HK-2 (cell line): ENCODE measurements at regions not wholly inside any gene's neighbourhood (a gene's known extent, or its start where the extent isn't known, plus 50 kb on each side); places are given as distances from the start of the nearest gene placed in this dataset.
"Not testable (repeated sequence)": the region's sequence is repeated elsewhere in the genome, so short reads cannot be mapped to it uniquely, and the experiment has no call there.

Source experiments
- DNase-seq: peaks from one replicate; pipeline ENCODE4 v3.0.0-alpha.2; 2018; ENCODE audit not compliant: unreplicated experiment

GRCh38 chr3:82618594-82618993 lies 857.1 kb upstream of the GBE1 start:
- no peak for DNase-seq

GRCh38 chr3:82610236-82610635 lies 848.8 kb upstream of the GBE1 start:
- DNase-seq: no peak

DNA sequence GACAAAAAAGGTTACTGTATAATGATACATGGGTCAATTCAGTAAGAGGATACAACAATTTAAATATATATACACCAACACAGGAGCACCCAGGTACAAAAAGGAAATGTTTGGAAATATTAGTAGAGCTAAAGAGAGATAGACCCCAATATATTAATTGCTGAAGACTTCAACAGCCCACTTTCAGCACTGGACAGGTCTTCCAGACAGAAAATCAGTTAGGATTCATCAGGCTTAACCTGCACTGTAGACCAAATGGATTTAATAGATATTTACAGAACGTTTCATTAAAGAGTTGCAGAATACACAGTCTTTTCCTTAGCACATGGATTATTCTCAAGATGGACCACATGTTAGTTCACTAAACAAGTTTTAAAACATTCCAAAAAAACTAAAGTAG lies 845.9 kb upstream of the GBE1 start:
- no peak for DNase-seq

DNA sequence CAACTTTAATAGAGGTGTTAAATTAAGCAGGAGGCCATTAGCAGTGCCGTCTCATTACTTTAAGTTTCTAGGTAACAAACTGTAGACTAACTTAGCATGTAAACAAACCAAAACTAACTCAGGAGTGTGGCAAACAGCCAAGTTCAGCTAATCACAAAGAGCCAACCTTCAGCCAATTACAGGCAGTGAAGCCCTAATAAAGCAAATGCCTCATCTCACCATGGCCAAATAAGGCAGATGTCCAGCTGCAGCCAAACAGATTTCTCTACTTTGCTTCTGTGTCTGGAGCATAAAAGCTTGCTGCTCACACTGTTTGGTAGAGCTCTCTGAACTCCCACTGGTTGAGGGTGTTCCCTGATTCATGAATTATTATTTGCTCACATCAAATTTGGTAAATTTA lies 835.4 kb upstream of the GBE1 start:
- no peak for DNase-seq

DNA sequence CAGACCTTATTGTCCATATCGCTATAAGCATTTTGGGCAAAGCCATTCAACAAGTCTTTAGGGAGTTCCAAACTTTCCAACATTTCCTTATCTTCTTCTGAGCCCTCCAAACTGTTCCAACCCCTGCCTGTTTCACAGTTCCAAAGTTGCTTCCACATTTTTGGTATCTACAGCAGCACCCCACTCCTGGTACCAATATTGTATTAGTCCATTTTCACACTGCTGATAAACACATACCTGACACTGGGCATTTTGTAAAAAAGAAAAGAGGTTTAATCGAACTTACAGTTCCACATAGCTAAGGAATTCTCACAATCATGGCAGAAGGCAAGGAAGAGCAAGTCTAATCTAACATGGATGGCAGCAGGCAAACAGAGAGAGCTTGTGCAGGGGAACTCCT lies 834.1 kb upstream of the GBE1 start:
- no peak for DNase-seq

GRCh38 chr3:82587174-82587573 lies 825.7 kb upstream of the GBE1 start:
- no peak for DNase-seq

GRCh38 chr3:82586414-82586813 lies 825.0 kb upstream of the GBE1 start:
- no peak for DNase-seq

DNA sequence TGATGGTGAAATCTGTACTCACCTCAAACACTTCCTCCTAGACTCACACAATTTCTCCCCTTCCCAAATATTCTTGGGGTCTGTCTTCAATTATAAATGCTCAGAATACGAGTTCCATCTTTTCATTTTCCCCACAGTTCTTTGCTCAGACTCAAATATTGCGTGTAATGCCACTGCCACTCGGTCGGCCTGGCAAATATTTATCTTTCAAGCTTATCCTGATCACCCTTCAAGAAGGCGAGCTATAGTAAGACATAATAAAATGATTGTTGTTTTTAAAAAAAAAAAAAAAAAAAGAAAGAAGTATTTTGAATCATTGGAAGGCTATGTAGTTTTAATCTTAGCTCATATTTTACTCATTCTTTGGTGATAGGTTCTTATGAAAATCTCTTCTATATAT lies 824.6 kb upstream of the GBE1 start:
- not testable (repeated sequence) for DNase-seq

DNA sequence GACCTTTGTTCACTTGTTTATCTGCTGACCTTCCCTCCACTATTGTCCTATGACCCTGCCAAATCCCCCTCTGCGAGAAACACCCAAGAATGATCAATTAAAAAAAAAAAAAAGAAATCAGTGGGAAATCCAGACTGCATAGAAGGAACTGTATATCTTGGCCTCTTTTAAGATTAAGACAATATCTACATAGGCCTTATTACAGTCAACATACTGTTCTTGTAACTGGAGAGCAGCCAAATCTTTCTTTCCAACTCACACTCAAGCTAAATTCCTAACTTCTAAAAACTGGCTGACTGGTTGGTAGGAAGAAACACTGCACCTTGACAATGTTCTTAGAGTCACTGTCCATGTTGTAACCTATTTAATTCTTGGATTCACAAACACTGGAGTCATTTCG lies 824.1 kb upstream of the GBE1 start:
- DNase-seq: not testable (repeated sequence)

GRCh38 chr3:82584861-82585260 lies 823.4 kb upstream of the GBE1 start:
- DNase-seq: not testable (repeated sequence)

GRCh38 chr3:82584415-82584814 lies 823.0 kb upstream of the GBE1 start:
- DNase-seq: not testable (repeated sequence)

GRCh38 chr3:82581350-82581749 lies 819.9 kb upstream of the GBE1 start:
- no peak for DNase-seq

- no peak for DNase-seq
Observed at GRCh38 chr3:82572721-82573120, 811.3 kb upstream of the GBE1 start.

DNA sequence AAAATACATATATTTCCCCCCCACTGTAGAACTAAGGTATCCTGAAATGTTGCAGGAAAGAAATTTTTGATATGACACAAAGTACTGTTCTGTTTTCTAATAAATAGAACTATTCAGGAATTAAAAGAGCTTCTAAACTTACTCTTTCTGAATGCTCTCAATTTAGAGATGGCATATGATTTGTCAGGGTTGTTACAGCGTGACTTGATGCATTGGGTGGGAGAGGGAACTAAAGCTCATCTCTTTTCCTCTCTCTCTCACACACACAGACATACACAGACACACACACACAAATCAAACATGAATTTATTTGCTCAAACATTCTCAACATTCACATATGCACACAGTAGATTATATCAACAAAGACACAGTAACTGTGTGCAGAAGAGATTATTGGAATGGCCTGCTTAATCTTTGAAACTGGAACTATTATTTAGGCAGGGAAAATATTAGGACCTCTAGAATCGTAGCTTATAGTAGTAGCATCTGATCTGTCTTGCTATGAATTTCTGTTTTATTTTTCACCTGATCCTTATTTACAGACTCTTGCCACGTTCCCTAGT lies 807.4 kb upstream of the GBE1 start:
- DNase-seq: no peak

DNA sequence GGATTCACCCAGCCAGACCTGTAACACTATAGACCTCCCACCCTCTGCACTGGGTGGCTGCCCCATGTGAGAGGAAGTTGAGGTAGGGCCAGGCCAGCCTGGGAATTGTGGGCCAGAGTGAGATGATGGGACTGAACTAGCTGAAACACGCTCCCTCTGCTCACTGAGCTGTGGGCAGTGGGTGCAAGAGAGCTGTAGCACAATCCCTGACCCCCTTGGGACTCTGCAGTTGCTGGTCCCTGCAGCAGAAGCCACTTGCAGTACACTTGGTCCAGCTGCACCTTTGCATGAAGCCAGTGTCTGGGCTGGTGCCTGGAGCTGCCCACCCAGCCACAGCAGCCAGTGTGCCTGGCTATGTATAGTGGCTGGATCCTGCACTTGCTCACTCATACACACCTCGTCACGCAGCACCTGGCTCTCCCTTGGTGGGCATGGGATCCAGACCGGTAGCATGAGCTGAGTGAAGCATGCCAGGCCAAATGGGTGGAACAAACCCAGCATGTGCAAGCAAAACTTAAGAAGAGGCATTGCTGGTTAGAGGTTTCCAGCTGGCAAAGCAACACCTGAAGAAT lies 805.7 kb upstream of the GBE1 start:
- DNase-seq: no peak

DNA sequence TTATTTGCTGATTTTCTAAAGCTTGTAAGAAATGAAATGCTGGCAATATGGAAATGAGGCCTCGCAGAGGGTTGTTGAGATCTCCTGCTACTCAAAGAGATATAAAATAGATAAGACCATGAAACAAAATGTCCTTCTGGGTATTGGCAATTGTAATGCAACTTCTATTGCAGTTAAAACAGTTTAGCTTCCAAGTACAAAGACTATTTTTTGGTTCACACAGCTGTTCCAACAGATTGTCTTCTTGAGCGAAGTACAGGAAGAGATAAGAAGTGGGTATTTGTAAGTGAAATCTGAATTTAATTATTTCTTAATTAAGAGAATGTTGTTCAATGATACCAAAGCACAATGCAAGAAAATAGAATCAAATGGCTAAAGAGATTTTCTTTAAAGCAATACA lies 801.5 kb upstream of the GBE1 start:
- no peak for DNase-seq

DNA sequence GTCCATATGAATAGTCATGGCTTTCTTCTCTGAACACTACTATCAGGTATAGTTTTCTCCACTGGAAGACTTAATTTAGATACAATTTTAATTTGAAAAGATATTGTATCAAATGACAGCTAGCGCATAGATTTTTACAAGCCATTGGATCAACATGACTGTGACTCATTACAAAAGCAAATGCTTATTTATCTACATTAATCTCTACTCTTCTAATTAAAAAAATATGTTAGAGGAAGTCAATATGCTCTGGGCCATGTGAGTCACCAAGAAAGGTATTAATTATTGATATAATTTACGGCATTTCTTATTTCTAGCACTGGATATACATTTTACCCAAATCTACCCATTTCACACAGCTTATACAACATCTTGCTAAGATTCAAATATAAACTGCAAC lies 800.3 kb upstream of the GBE1 start:
- no peak for DNase-seq

- DNase-seq: no peak
Observed at GRCh38 chr3:82558081-82558480, 796.6 kb upstream of the GBE1 start.

- DNase-seq: no peak
Observed at GRCh38 chr3:82556113-82556512, 794.7 kb upstream of the GBE1 start.

- not testable (repeated sequence) for DNase-seq
Observed at GRCh38 chr3:82542556-82542955, 781.1 kb upstream of the GBE1 start.

- DNase-seq: no peak
Observed at GRCh38 chr3:82521657-82522056, 760.2 kb upstream of the GBE1 start.

DNA sequence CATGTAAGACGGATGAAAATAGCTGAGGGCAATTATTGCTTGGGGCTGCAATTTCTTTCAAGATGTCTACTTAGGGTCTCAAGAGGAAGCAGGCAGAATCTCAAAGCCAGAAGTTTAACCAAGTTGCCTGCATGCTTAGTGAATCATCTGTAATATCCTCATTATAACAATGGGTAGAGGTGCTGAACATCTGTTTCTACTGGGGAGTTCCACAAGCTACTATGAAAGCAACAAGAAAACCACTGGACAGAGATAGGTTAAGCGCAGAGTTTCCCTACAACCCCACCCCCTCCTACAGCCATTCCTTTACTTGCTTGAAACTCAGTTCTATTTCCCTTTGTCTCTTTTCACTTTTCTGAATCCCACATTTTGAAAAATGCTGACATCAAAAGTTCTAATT lies 759.4 kb upstream of the GBE1 start:
- no peak for DNase-seq

DNA sequence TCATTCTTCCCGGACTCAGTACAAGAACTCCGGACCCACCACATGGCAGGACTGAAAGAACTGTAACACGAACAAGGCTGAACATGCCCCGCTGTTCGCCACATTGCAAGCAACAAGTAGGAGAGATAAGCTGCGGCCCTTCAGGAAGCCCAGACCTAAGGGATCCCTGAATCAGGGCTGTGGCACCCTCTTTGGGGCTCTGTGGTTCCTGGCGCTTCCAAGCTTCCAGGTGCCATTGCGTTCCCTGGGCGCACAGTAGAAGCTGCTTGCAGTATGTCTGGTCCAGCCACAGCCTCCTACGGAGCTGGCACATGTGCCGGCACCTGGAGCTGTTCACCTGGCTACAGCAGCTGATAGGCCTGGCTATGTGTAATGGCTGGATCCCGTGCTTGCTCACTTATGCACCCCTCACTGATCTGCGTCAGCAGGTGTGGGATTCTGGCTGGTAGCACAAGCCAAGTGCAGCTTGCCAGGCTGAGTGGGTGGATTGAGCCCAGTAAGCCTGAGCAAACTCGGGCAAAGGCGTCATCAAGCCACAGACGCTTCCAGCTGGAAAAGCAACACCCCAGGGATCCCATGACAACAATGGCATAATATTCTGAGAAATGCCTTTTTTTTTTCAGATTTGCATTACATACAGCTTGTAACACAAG lies 748.6 kb upstream of the GBE1 start:
- no peak for DNase-seq
